Endothelial cell of umbilical vein (primary cell): ENCODE measurements at regions not wholly inside any gene's neighbourhood (a gene's known extent, or its start where the extent isn't known, plus 50 kb on each side); places are given as distances from the start of the nearest gene placed in this dataset.

ENCODE experiments used
- BruUV-seq: library from RNA; stranded (reverse); fragments of 400-500 nt; replicated peaks from 2 replicates; lab custom pipeline; 2021; lab: Mats Ljungman, UMichigan
- CTCF ChIA-PET: fragments of 300-600, 350-600 bp; sonication (Branson Sonifier 250); formaldehyde crosslinking; loops from one replicate; lab custom pipeline; 2021; ENCODE audit warnings: antibody characterized with exemption, inconsistent platforms; lab: Charles Lee
- POLR2A ChIA-PET: fragments of 300-600, 350-600 bp; sonication (Branson Sonifier 250); formaldehyde crosslinking; loops from one replicate; lab custom pipeline; 2021; ENCODE audit warnings: antibody characterized with exemption, inconsistent platforms; lab: Charles Lee
- DNase-seq: peaks from one replicate; pipeline ENCODE4 v3.0.0-alpha.2; 2011; ENCODE audit warnings: low read depth, low spot score
- FAIRE-seq: peaks from 2 replicates; lab custom pipeline; 2011; peaks lifted over from hg19 to GRCh38; lab: Jason Lieb, UNC
- H2AFZ ChIP-seq: 2 replicates; pipeline ENCODE4 v1.6.0; 2012; ENCODE audit warnings: low read depth, low read length, control low read depth, inconsistent platforms
- H3K27ac ChIP-seq: 2 replicates; pipeline ENCODE4 v1.5.1; 2011; ENCODE audit warnings: low read depth, mild to moderate bottlenecking, control low read depth, low read length, moderate library complexity; ENCODE audit not compliant: insufficient read depth
- H3K27me3 ChIP-seq, 2 experiments: 2 replicates each; pipeline versions ENCODE4 v1.6.0 to v1.6.1; 2011; ENCODE audit warnings: low read length in 2 of 2, mixed read lengths in 1 of 2; ENCODE audit not compliant: control insufficient read depth in 2 of 2, insufficient read depth in 2 of 2
- H3K36me3 ChIP-seq, 2 experiments: 2 replicates in 1 of 2; 3 replicates in 1 of 2; pipeline ENCODE4 v1.5.1; 2011; ENCODE audit warnings: low read length in 2 of 2, mild to moderate bottlenecking in 1 of 2, moderate library complexity in 1 of 2; ENCODE audit not compliant: control insufficient read depth in 2 of 2, insufficient read depth in 2 of 2; ENCODE audit errors: extremely low read depth in 1 of 2
- H3K4me1 ChIP-seq: 3 replicates; pipeline ENCODE4 v1.5.1; 2011; ENCODE audit warnings: mild to moderate bottlenecking, low read length; ENCODE audit not compliant: control insufficient read depth, insufficient read depth; ENCODE audit errors: extremely low read depth
- H3K4me2 ChIP-seq: 2 replicates; pipeline ENCODE4 v1.6.1; 2011; ENCODE audit warnings: low read length, control low read depth, mixed read lengths; ENCODE audit not compliant: insufficient read depth
- H3K4me3 ChIP-seq, 3 experiments: fragments of 200-600 bp in 1 of 3; sonication (generic), shearing (Covaris generic) in 1 of 3; replicated peaks in 1 of 3; 2 replicates each; pipeline ENCODE4 v1.5.1; 2011 to 2016; ENCODE audit warnings: control low read depth in 3 of 3, low read length in 3 of 3, mild to moderate bottlenecking in 2 of 3, inconsistent platforms in 1 of 3, low read depth in 1 of 3, moderate library complexity in 1 of 3; ENCODE audit not compliant: insufficient read depth in 1 of 3
- H3K79me2 ChIP-seq: 2 replicates; pipeline ENCODE4 v1.6.0; 2012; ENCODE audit warnings: low read length, inconsistent platforms; ENCODE audit not compliant: control insufficient read depth, insufficient read depth
- H3K9ac ChIP-seq: replicated peaks from 2 replicates; pipeline ENCODE3; 2011; ENCODE audit warnings: low read length, control low read depth; ENCODE audit not compliant: insufficient read depth; ENCODE audit errors: extremely low read depth
- H3K9me1 ChIP-seq: replicated peaks from 3 replicates; pipeline ENCODE4 v1.6.0; 2011; ENCODE audit warnings: mild to moderate bottlenecking, low read length; ENCODE audit not compliant: control insufficient read depth, insufficient read depth; ENCODE audit errors: extremely low read depth
- H3K9me3 ChIP-seq: replicated peaks from 2 replicates; pipeline ENCODE4 v1.5.1; 2012; ENCODE audit warnings: low read length, inconsistent platforms; ENCODE audit not compliant: control insufficient read depth, insufficient read depth
- H4K20me1 ChIP-seq: replicated peaks from 2 replicates; pipeline ENCODE3; 2011; ENCODE audit warnings: mild to moderate bottlenecking, low read length; ENCODE audit not compliant: control insufficient read depth, insufficient read depth; ENCODE audit errors: extremely low read depth
- CTCF ChIP-seq, 2 donors: IDR thresholded peaks; 1 replicate in 1 of 2; 2 replicates in 1 of 2; pipeline ENCODE4 v1.5.1; 2011; ENCODE audit warnings: low read length in 2 of 2, mild to moderate bottlenecking in 2 of 2, moderate library complexity in 2 of 2, control low read depth in 1 of 2, inconsistent platforms in 1 of 2, low read depth in 1 of 2; ENCODE audit not compliant: insufficient read depth in 1 of 2; ENCODE audit errors: extremely low read depth in 1 of 2
- FOS ChIP-seq: IDR thresholded peaks from 2 replicates; pipeline ENCODE4 v1.6.1; 2011; ENCODE audit warnings: mild to moderate bottlenecking, low read length, moderate library complexity, borderline replicate concordance; ENCODE audit not compliant: insufficient read depth
- GATA2 ChIP-seq: IDR thresholded peaks from 2 replicates; pipeline ENCODE4 v1.7.0; 2011; ENCODE audit warnings: low read depth, mild to moderate bottlenecking, moderate library complexity, mixed read lengths, low read length; ENCODE audit not compliant: insufficient read length, insufficient read depth
- JUN ChIP-seq: IDR thresholded peaks from 2 replicates; pipeline ENCODE4 v1.6.1; 2011; ENCODE audit warnings: borderline replicate concordance, low read depth; ENCODE audit not compliant: insufficient read length, insufficient read depth
- MYC ChIP-seq: IDR thresholded peaks from one replicate; pipeline ENCODE4 v1.6.1; 2011; ENCODE audit warnings: mild to moderate bottlenecking, low read depth, low read length
- POLR2A ChIP-seq: IDR thresholded peaks from 2 replicates; pipeline ENCODE4 v1.6.1; 2012; ENCODE audit warnings: low read depth, mild to moderate bottlenecking, control low read depth, low read length
- dilution Hi-C: fragments of 300-500 bp; cut with MboI; formaldehyde crosslinking; loops from one replicate; pipeline ENCODE4 v1.15.0; 2019; ENCODE audit warnings: low sequenced_read_pairs; ENCODE audit not compliant: extremely low pct_ligation_motif_present
- intact Hi-C: fragments of 100-400 bp; cut with micrococcal nuclease; formaldehyde crosslinking; loops from one replicate; pipeline ENCODE4 v1.10.0; 2022
- TF ChIP-seq, protein P1 (sequence below): IDR thresholded peaks from 2 replicates; pipeline ENCODE4 v1.6.1; 2011; ENCODE audit not compliant: insufficient read depth, insufficient read length

DNA sequence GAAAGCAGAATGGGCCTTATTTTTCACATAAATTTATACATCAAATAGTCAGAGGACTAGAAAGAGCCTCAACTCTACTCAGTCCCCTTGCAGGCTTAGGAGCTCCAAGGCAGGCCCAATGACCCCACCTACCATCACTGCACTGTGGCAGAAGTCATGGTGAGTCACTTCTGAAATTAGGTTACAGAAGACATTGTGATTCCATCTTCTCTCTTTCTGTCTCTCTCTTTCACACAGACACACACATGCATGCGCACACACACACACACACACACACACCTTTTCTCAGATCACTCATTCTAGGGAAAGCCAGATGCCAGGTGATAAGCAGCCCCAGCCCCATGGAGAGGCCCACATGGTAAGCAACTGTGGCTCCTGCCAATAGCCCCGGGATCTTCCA is 103.8 kb downstream of the C6orf118 start:
- no peaks in the 10 kb centered on the region for H3K9me3 ChIP-seq
- no peak overlapping the region for H3K4me2 ChIP-seq
- intact Hi-C loops = no loop called here
- no peak overlapping the region for H3K27ac ChIP-seq
- H2AFZ ChIP-seq = no peak overlapping the region
- H3K4me3 ChIP-seq = no peak overlapping the region
- no peaks in the 10 kb centered on the region for H3K79me2 ChIP-seq
- H3K4me1 ChIP-seq = no peaks in the 10 kb centered on the region
- dilution Hi-C loops = no loop called here
- no peaks in the 10 kb centered on the region for H3K27me3 ChIP-seq
- FAIRE-seq (no peak), DNase-seq (no peak)
- POLR2A ChIA-PET = no interaction called here
- no peak for TF ChIP-seq CTCF (IDR thresholded peaks at IDR 0.05; ENCODE audit: extremely low read depth in 1 of 2, insufficient read depth in 1 of 2, low read depth in 1 of 2, low read length in 2 of 2)
- TF ChIP-seq, protein P1, sequence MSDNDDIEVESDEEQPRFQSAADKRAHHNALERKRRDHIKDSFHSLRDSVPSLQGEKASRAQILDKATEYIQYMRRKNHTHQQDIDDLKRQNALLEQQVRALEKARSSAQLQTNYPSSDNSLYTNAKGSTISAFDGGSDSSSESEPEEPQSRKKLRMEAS = no peak
- TF ChIP-seq MYC = no peak
- TF ChIP-seq GATA2 = no peak
- TF ChIP-seq POLR2A = no peak
- no peak for TF ChIP-seq FOS
- no peak for TF ChIP-seq JUN
- no peaks in the 10 kb centered on the region for H3K36me3 ChIP-seq
- no peaks in the 10 kb centered on the region for H3K9me1 ChIP-seq
- no peak overlapping the region for H3K9ac ChIP-seq
- H4K20me1 ChIP-seq = no peaks in the 10 kb centered on the region
- CTCF ChIA-PET = no interaction called here
- BruUV-seq = no TSS peak
